HG03378 (cell line): ENCODE measurements at regions not wholly inside any gene's neighbourhood (a gene's known extent, or its start where the extent isn't known, plus 50 kb on each side); places are given as distances from the start of the nearest gene placed in this dataset.
"Not testable (repeated sequence)": the region's sequence is repeated elsewhere in the genome, so short reads cannot be mapped to it uniquely, and the experiment has no call there.

Source experiments
- ATAC-seq: cut with Tn5 transposase; IDR thresholded peaks from one replicate; pipeline ENCODE4 v1.9.1; 2021; ENCODE audit warnings: mild to moderate bottlenecking, moderate library complexity; ENCODE audit not compliant: unreplicated experiment

GRCh38 chr6:1009103-1009502 lies 302.8 kb upstream of the FOXQ1 start:
- ATAC-seq: no peak

GRCh38 chr6:1007159-1007558 lies 304.7 kb upstream of the FOXQ1 start:
- ATAC-seq: no peak

- no peak for ATAC-seq
Observed at GRCh38 chr6:1004885-1005630, 306.8 kb upstream of the FOXQ1 start.

GRCh38 chr6:1003394-1004160 lies 308.3 kb upstream of the FOXQ1 start:
- ATAC-seq: no peak

GRCh38 chr6:1002989-1003388 lies 308.9 kb upstream of the FOXQ1 start:
- no peak for ATAC-seq

- no peak for ATAC-seq
Observed at GRCh38 chr6:1001655-1002349, 308.9 kb upstream of the EXOC2 start.

GRCh38 chr6:999552-999951 lies 306.6 kb upstream of the EXOC2 start:
- ATAC-seq: no peak

- ATAC-seq: no peak
Observed at GRCh38 chr6:998551-998950, 305.6 kb upstream of the EXOC2 start.

- ATAC-seq: no peak
Observed at GRCh38 chr6:996271-996852, 303.4 kb upstream of the EXOC2 start.

GRCh38 chr6:991192-991591 lies 298.3 kb upstream of the EXOC2 start:
- no peak for ATAC-seq

GRCh38 chr6:984031-984430 lies 291.1 kb upstream of the EXOC2 start:
- no peak for ATAC-seq

- no peak for ATAC-seq
Observed at GRCh38 chr6:978937-979685, 286.2 kb upstream of the EXOC2 start.

GRCh38 chr6:977226-977625 lies 284.3 kb upstream of the EXOC2 start:
- not testable (repeated sequence) for ATAC-seq

- no peak for ATAC-seq
Observed at GRCh38 chr6:971981-972640, 279.2 kb upstream of the EXOC2 start.

GRCh38 chr6:968791-969190 lies 275.9 kb upstream of the EXOC2 start:
- ATAC-seq: no peak

GRCh38 chr6:967701-968100 lies 274.8 kb upstream of the EXOC2 start:
- ATAC-seq: no peak

- no peak for ATAC-seq
Observed at GRCh38 chr6:965343-965742, 272.4 kb upstream of the EXOC2 start.

GRCh38 chr6:963456-963855 lies 270.5 kb upstream of the EXOC2 start:
- ATAC-seq: no peak

GRCh38 chr6:961407-961960 lies 268.5 kb upstream of the EXOC2 start:
- ATAC-seq: no peak

- ATAC-seq: no peak
Observed at GRCh38 chr6:960356-960755, 267.4 kb upstream of the EXOC2 start.
